Posterior vena cava (tissue), 2 donors: ENCODE measurements at regions not wholly inside any gene's neighbourhood (a gene's known extent, or its start where the extent isn't known, plus 50 kb on each side); places are given as distances from the start of the nearest gene placed in this dataset.

Source experiments
- DNase-seq: peaks from one replicate; pipeline ENCODE4 v3.0.0-alpha.2; 2020; ENCODE audit warnings: low spot score
- intact Hi-C, 2 donors: fragments of 100-400 bp; cut with DNase I; formaldehyde crosslinking; loops; one replicate each; pipeline versions ENCODE4 v1.14.1 to v1.14.2; 2022 to 2023
- donor health status: DM: yes; HTN: yes; CAD: no.
- donor health status: DM: yes; HTN: yes; CAD: no.

DNA sequence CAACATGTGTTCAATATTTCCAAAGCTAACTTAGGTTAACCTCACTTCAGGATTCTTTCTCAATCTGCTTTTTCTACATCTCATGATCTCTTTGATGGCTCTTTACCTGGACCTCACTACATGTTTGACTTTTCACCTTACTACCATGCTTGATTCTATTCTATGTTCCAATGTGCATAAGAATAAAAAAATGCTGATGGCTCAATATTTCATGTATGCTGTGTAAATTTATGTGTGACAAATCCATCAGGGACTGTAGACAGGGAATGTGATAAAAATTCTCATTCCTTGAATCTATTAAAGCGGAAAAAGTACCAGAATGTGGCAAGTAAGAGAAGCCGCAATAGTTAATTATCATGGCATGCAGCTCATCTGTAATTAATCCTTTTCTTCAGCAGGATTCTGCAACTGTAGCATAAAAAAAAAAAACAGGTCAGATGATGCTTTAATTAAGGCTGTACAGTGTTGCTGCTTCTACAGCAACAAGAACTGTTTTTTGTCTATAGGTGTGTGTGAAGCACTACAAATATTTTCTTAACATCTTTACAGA lies 276.9 kb upstream of the PRKD1 start:
- no peak for DNase-seq
- intact Hi-C loops: no loop called here

DNA sequence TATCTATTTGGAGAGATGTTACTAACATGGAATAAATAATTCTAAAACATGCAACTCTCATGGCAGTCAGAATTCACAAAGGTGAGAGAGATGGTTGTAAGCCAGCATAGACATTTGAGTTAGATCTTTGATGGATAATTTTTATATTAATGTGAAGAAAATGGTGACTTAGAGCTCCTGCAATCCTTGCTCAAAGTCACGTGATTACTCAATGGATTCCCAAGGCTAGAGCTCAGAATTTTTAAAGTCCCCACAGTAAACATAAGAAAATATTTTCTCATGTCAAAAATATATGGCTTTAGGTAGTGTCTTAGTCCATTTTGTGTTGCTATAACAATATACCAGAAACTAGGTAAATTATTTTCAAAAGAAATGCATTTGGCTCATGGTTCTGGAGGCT lies 281.5 kb upstream of the PRKD1 start:
- no peak for DNase-seq
- intact Hi-C loops: no loop called here

- intact Hi-C loops: loop anchor here in 1 of 2 donors (5.0 kb wide), 1 partner anchor 668 kb away; no protein-coding TSS in a partner anchor
- DNase-seq: no peak
These were observed 283.0 kb upstream of the PRKD1 start for GRCh38 chr14:30210630-30211029.

GRCh38 chr14:30211326-30211725 lies 283.7 kb upstream of the PRKD1 start:
- intact Hi-C loops: loop anchor here in 1 of 2 donors (5.0 kb wide), 1 partner anchor 669 kb away; no protein-coding TSS in a partner anchor

DNA sequence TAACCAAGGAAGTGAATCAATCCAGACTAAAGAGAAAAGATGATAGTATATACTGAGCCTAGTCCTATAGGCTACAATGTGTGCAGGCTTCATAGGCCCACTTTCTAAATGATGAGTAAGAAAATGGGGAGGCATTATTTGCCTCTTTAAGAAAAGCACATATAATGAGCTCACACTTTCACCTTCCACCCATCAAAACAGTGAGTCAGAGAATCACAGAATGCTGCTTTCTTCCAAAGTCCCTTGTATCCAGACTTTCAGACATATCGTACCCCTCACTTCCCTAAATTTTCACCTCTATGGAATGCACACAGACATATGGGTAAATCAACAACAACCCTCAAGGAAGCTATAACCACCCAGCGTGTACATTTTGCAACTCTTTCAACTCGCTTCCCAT lies 286.4 kb upstream of the PRKD1 start:
- DNase-seq: no peak
- intact Hi-C loops: loop anchor here in 1 of 2 donors (5.0 kb wide), 1 partner anchor 672 kb away; no protein-coding TSS in a partner anchor

More at GRCh38 chr14:30211326-30211725, 283.7 kb upstream of the PRKD1 start:
- DNase-seq: no peak

DNA sequence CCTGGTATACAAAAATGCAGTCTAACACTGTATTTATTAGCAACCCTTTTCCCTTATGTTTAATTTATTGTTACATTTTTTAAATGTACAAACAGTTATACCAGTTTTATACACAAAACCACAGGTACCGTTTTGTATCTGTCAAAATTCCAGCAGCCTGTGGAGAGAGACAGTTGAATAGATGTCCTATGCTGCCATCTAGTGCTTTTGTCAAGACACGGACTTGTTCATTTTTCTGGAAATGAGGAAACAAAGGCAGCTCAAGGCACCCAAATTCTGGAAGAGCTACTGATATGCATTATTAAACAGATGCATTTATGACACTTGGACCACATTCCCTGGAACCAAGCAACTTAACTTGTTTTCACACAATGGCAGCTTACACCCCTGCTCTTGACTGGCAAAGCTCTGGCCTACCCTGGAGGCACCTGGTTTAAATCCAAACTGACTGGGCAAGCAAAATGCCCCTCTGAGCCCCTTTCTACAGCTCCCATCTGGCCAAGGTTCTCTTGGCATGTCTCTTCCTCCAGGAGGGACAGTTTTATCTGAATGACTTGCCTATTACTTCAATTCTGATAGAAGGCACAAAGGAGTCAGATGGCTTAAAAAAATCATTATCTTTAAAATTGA lies 286.9 kb upstream of the PRKD1 start:
- DNase-seq: no peak
- intact Hi-C loops: loop anchor here in 1 of 2 donors (5.0 kb wide), 1 partner anchor 672 kb away; no protein-coding TSS in a partner anchor

GRCh38 chr14:30218907-30219306 lies 291.3 kb upstream of the PRKD1 start:
- no peak for DNase-seq
- intact Hi-C loops: no loop called here

DNA sequence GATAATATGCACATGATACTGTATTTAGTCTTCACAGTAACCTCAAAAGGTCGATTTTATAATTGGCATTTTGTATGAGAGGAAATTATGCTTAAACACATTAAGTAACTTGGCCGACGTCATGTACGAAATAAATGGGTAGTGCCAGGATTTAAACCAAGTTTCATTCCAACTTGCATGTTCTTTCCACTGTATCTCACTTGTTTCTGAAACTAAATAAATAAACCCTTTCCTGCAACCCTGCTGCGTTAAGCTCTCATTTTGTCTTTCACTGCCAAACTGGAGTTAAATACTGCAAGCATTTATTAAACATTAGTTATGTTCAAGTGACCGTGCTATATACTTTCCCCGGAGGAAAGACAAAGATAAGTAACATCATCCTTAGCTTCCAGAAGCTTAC lies 293.9 kb upstream of the PRKD1 start:
- intact Hi-C loops: loop anchor here in 1 of 2 donors (10.0 kb wide), 1 partner anchor 677 kb away; no protein-coding TSS in a partner anchor
- no peak for DNase-seq

GRCh38 chr14:30223385-30223785 lies 295.7 kb upstream of the PRKD1 start:
- intact Hi-C loops: loop anchor here in 1 of 2 donors (10.0 kb wide), 1 partner anchor 679 kb away; no protein-coding TSS in a partner anchor
- DNase-seq: no peak

- no peak for DNase-seq
- intact Hi-C loops: loop anchor here in 1 of 2 donors (10.0 kb wide), 1 partner anchor 679 kb away; no protein-coding TSS in a partner anchor
These were observed 296.3 kb upstream of the PRKD1 start for GRCh38 chr14:30223966-30224365.

DNA sequence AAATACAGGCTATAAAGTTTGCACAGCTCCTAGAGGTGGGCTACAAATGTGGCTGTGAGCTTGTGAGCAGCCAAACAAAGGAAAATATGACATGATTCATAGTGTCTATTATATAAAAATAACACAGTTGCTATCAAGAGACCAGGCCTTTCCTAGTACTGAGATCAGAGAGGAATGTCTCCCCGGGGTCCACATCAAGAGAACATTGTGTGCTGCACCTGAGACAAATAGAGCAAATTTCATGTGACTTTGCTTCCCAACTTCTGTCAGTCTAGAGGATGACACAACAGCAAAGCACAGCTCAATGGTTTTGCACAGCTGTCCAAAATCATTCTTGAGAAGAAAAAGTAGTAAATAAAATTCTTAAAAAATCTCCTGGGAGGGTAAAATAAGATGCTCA lies 297.5 kb upstream of the PRKD1 start:
- DNase-seq: no peak

GRCh38 chr14:30227436-30227835 lies 299.8 kb upstream of the PRKD1 start:
- no peak for DNase-seq
- intact Hi-C loops: loop anchor here in 1 of 2 donors (10.0 kb wide), 1 partner anchor 683 kb away; no protein-coding TSS in a partner anchor

More for the DNA sequence above, 297.5 kb upstream of the PRKD1 start:
- intact Hi-C loops: loop anchor here in 1 of 2 donors (10.0 kb wide), 1 partner anchor 680 kb away; no protein-coding TSS in a partner anchor

DNA sequence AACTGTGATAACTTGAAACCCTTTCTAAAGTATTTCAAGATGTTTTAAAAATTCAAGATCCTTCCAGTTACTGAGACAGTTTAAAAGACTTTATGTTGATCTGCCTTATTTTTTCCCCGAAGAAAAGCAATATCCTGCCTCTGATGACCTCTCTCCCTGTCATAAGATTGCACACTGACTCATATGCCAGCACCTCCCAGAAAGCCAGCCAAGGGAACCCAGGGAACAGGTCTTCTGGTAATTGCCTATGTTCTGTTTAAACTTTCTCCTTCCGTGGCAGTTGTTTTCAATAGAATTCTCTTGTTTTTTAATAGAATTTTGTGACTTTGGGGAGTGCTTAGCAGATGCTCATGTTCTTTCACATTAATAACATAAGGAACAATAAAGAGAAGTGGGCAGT lies 300.2 kb upstream of the PRKD1 start:
- intact Hi-C loops: loop anchor here in 1 of 2 donors (10.0 kb wide), 1 partner anchor 683 kb away; no protein-coding TSS in a partner anchor
- DNase-seq: no peak

DNA sequence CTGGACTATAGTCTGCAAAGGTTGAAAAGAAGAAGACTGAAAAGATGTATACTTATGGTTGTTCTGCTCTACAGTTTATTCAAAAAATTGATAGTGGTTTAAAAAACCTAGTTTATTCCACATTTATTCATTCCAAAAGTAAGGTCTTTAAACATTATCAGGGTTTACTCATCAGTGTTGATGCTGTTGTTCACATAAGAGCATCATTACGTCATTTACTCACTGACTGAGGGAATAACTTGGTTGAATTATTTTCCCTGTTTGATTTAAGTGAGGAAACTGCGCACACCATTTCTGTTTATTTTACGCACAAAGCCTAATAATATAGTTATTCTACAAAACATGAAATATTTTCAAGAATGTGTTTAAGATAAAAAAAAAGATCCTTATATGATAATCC lies 303.1 kb upstream of the PRKD1 start:
- DNase-seq: no peak

GRCh38 chr14:30234966-30235365 lies 307.3 kb upstream of the PRKD1 start:
- intact Hi-C loops: no loop called here

More for the DNA sequence above, 303.1 kb upstream of the PRKD1 start:
- intact Hi-C loops: no loop called here

GRCh38 chr14:30235485-30235884 lies 307.8 kb upstream of the PRKD1 start:
- intact Hi-C loops: no loop called here
- no peak for DNase-seq

More at GRCh38 chr14:30234966-30235365, 307.3 kb upstream of the PRKD1 start:
- DNase-seq: no peak

DNA sequence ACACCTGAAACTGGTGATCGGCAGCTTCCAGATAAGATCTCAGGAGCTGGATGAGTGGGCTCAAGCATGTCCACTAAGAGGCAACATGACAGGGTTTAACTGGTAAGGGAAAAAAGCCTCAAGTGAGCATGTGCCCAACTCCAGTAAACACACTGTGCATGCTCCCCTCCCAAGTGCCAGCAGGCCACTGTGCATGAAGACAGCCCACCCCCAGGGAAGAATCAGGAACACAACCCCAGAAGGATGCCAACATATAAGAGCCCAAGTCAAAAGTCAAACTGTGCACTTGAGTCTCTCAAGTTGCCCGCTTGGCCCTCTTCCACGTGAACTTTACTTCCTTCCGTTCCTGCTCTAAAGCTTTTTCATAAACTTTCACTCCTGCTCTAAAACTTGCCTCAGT lies 311.3 kb upstream of the PRKD1 start:
- intact Hi-C loops: no loop called here
- no peak for DNase-seq

DNA sequence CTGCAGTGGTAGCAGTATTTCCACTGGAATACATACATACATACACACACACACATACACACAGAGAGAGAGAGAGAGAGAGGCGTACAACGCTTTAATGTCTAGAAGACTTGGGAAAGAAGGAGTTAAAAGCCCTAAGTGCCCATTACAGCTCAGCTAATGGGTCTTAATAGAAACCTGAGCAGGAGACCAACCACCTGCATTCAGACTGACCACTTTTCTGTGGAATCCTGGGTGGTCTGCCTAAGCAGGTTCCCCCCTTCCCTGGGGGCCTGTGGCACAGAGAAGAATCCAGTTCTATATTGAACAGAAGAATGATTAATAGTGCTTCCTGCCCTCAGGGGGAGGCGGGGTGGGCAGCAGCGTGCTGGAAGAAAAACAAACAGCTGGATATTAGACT lies 312.4 kb upstream of the PRKD1 start:
- DNase-seq: no peak
- intact Hi-C loops: loop anchor here in 1 of 2 donors (10.0 kb wide), 1 partner anchor 865 kb away; no protein-coding TSS in a partner anchor

DNA sequence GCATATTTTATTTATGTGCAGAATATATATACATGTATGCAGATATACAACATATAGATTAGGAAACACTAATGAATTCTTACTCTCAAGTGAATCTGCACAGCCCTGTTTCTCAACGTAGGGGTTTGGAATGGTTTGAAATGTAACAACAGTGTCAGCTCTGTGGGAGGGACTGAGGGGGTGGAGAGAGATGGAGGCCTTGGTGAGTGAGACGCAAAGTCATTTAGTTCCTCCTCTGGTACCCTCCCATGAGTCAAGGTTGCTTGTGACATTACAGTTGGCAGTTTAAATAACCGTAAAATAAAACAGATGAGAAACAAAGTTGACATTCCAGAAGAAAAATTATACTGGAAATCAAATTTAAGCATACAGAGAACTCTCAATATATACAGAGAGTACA lies 313.0 kb upstream of the PRKD1 start:
- no peak for DNase-seq
- intact Hi-C loops: loop anchor here in 1 of 2 donors (10.0 kb wide), 1 partner anchor 864 kb away; no protein-coding TSS in a partner anchor

- intact Hi-C loops: loop anchor here in 1 of 2 donors (10.0 kb wide), 1 partner anchor 862 kb away; no protein-coding TSS in a partner anchor
- DNase-seq: no peak
These were observed 315.1 kb upstream of the PRKD1 start for GRCh38 chr14:30242744-30243143.
